Right atrium auricular region (tissue), 2 donors: ENCODE measurements at regions not wholly inside any gene's neighbourhood (a gene's known extent, or its start where the extent isn't known, plus 50 kb on each side); places are given as distances from the start of the nearest gene placed in this dataset.
"Not testable (repeated sequence)": the region's sequence is repeated elsewhere in the genome, so short reads cannot be mapped to it uniquely, and the experiment has no call there.

ENCODE experiments used
- DNase-seq: peaks from one replicate; pipeline ENCODE4 v3.0.0-alpha.2; 2019; ENCODE audit warnings: low spot score
- H3K27ac ChIP-seq, 2 donors: fragments of 200-600 bp; sonication (generic); 1 replicate in 1 of 2; 2 replicates in 1 of 2; pipeline ENCODE4 v1.5.1; 2016 to 2019
- H3K27me3 ChIP-seq, 2 donors: fragments of 200-600 bp; sonication (generic); one replicate each; pipeline versions ENCODE4 v1.5.1 to v1.6.0; 2017 to 2019
- H3K36me3 ChIP-seq: fragments of 200-600 bp; sonication (generic); one replicate; pipeline ENCODE4 v1.5.1; 2016
- H3K4me1 ChIP-seq, 2 donors: fragments of 200-600 bp; sonication (generic); one replicate each; pipeline versions ENCODE4 v1.5.1 to v1.6.0; 2017 to 2019
- H3K4me3 ChIP-seq, 2 donors: fragments of 200-600 bp; sonication (generic); 1 replicate in 1 of 2; 2 replicates in 1 of 2; pipeline ENCODE4 v1.5.1; 2017 to 2019; ENCODE audit warnings: mild to moderate bottlenecking in 1 of 2, moderate library complexity in 1 of 2
- H3K9me3 ChIP-seq, 2 donors: fragments of 200-600 bp; sonication (generic); one replicate each; pipeline ENCODE4 v1.5.1; 2019
- TF ChIP-seq, protein P1 (sequence below), 2 donors: fragments of 200-600 bp; sonication (generic); IDR thresholded peaks; one replicate each; pipeline ENCODE4 v1.5.1; 2019; ENCODE audit warnings: antibody characterized with exemption in 2 of 2

DNA sequence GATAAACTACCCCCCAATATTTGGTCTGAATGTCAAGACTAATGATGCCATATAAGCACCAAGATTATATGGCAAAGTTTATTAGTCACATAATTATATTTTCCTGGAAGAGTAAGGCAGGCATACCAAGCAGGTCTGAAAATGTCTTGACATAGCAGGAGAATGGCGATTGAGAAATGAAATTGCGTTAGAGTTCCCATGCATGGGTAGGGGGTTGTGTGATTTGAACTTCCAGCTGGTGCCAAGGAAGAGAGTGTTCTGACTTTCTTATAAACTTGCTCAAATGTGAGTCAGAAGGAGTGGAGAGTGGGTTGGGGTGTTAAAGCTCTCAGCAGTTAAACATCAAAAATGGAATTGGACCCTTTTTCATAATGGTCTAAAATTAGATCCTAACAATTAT is 1200.6 kb upstream of the ACO1 start:
- no peaks in the 10 kb centered on the region for H3K9me3 ChIP-seq
- DNase-seq: no peak
- H3K27me3 ChIP-seq: no peaks in the 10 kb centered on the region
- H3K36me3 ChIP-seq: no peaks in the 10 kb centered on the region
- H3K27ac ChIP-seq: no peak overlapping the region
- no peaks in the 10 kb centered on the region for H3K4me1 ChIP-seq
- TF ChIP-seq, protein P1, sequence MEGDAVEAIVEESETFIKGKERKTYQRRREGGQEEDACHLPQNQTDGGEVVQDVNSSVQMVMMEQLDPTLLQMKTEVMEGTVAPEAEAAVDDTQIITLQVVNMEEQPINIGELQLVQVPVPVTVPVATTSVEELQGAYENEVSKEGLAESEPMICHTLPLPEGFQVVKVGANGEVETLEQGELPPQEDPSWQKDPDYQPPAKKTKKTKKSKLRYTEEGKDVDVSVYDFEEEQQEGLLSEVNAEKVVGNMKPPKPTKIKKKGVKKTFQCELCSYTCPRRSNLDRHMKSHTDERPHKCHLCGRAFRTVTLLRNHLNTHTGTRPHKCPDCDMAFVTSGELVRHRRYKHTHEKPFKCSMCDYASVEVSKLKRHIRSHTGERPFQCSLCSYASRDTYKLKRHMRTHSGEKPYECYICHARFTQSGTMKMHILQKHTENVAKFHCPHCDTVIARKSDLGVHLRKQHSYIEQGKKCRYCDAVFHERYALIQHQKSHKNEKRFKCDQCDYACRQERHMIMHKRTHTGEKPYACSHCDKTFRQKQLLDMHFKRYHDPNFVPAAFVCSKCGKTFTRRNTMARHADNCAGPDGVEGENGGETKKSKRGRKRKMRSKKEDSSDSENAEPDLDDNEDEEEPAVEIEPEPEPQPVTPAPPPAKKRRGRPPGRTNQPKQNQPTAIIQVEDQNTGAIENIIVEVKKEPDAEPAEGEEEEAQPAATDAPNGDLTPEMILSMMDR (IDR thresholded peaks at IDR 0.05): no peak
- no peak overlapping the region for H3K4me3 ChIP-seq

DNA sequence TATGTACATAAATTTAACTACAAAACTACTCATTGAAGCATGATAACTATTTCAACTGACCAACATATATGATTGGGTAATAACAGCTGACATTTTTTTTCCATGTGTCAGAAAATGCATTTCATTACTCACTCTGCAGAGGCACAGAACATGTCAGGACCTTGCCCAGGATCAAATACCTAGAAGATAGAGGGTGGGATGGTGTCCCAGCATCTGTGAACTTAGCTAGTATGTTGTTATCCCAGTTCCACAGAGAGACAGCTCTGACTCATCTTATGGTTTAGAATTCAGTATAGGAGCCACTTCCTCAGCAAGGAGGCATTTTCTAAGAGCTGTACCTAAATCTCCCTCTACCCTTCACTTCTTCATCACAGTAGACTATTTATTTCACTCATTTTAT is 1198.6 kb upstream of the ACO1 start:
- TF ChIP-seq, protein P1 (IDR thresholded peaks at IDR 0.05): no peak
- no peak for DNase-seq

DNA sequence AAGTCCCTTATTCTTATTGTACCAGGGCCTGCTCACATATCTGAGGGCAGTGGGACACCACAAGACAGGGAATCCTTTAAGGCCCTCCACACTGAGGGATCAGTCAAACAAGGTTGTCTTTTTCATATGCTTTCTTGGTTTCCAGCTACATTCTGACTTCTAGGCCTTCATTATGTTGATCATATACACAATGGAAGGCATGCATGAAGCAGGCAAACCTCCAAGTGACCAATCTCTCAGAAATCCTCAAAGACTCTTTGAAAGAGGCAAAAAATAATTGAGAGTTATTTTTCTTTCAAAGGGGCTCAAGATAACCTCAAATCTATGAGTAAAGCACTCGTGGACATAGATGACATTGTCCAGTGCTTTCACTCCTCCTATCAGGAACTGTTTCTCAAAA is 1195.9 kb upstream of the ACO1 start:
- Histone ChIP-seq H3K27ac (no peak overlapping the region), H3K36me3 (no peaks in the 10 kb centered on the region), H3K4me1 (no peaks in the 10 kb centered on the region), H3K27me3 (no peaks in the 10 kb centered on the region), H3K4me3 (no peak overlapping the region), H3K9me3 (no peaks in the 10 kb centered on the region)
- TF ChIP-seq, protein P1 (IDR thresholded peaks at IDR 0.05): no peak
- DNase-seq: no peak

More for the DNA sequence above, 1198.6 kb upstream of the ACO1 start:
- H3K36me3 ChIP-seq: no peaks in the 10 kb centered on the region
- no peaks in the 10 kb centered on the region for H3K9me3 ChIP-seq
- H3K27me3 ChIP-seq: no peaks in the 10 kb centered on the region
- H3K27ac ChIP-seq: no peak overlapping the region
- no peak overlapping the region for H3K4me3 ChIP-seq
- no peaks in the 10 kb centered on the region for H3K4me1 ChIP-seq

DNA sequence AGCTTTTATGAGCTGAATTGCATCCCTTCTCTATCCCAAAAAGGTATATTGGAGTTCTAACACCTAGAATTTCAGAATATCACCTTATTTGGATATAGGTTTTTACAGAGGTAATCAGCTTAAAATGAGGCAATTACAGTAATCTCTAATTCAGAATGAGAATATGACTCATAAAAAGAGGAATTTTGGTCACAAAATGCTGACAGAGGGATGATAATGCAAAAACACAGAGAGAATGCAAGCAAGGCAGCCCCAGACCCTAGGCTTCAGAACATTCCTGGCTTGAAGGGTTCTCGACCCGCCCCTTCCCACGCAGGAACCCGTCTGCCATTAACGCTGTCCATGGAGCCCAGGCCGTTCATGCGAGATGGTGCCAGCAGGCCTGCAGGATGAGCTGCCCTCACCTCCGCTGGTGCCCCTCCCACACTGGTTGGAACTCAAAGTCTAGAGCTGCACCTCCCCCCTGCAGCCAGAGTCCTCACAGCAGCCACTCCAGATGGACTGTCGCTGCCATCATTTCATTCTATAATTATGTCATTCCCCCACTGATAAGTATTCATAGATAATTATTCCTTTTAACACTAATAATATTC is 1173.4 kb upstream of the ACO1 start:
- H3K4me1 ChIP-seq: no peaks in the 10 kb centered on the region
- H3K4me3 ChIP-seq: no peak overlapping the region
- no peaks in the 10 kb centered on the region for H3K9me3 ChIP-seq
- no peak for DNase-seq
- H3K27ac ChIP-seq: no peak overlapping the region
- no peaks in the 10 kb centered on the region for H3K27me3 ChIP-seq
- TF ChIP-seq, protein P1 (IDR thresholded peaks at IDR 0.05): no peak
- H3K36me3 ChIP-seq: no peaks in the 10 kb centered on the region

DNA sequence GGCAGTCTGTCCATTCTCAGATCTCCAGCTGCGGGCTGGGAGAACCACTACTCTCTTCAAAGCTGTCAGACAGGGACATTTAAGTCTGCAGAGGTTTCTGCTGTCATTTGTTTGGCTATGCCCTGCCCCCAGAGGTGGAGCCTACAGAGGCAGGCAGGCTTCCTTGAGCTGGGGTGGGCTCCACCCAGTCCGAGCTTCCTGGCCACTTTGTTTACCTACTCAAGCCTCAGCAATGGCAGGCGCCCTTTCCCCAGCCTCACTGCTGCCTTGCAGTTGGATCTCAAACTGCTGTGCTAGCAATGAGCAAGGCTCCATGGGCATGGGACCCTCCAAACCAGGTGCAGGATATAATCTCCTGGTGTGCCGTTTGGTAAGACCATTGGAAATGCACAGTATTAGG is 1154.5 kb upstream of the ACO1 start:
- DNase-seq, H3K27me3 ChIP-seq, H3K9me3 ChIP-seq, H3K36me3 ChIP-seq, H3K4me1 ChIP-seq, H3K4me3 ChIP-seq, H3K27ac ChIP-seq: not testable (repeated sequence)

DNA sequence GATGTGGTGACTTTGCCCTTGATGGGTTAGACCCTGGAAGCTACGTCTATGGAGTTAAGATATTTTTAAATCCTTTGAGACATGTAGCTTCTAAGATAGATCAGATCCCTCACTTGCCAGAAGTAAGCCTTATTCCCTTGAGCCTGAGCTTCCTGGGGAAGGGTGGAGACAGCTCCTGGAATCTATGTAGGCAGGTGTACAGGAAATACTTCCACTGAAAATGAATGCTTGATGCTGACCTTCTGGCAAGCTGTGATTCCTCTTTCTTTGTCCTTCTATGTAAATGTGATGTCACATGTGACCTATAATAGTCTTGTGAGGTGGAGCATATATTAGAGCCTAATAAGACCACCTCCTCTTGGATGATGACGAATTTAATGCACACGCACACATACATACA is 1152.0 kb upstream of the ACO1 start:
- TF ChIP-seq, protein P1 (IDR thresholded peaks at IDR 0.05): no peak
- no peaks in the 10 kb centered on the region for H3K27me3 ChIP-seq
- no peak overlapping the region for H3K27ac ChIP-seq
- no peaks in the 10 kb centered on the region for H3K36me3 ChIP-seq
- no peak for DNase-seq
- no peak overlapping the region for H3K4me3 ChIP-seq
- H3K9me3 ChIP-seq: no peaks in the 10 kb centered on the region
- no peaks in the 10 kb centered on the region for H3K4me1 ChIP-seq
